GM18520 (cell line): ENCODE measurements at regions not wholly inside any gene's neighbourhood (a gene's known extent, or its start where the extent isn't known, plus 50 kb on each side); places are given as distances from the start of the nearest gene placed in this dataset.

ENCODE experiments used
- ATAC-seq: cut with Tn5 transposase; IDR thresholded peaks from one replicate; pipeline ENCODE4 v1.9.1; 2021; ENCODE audit not compliant: unreplicated experiment

DNA sequence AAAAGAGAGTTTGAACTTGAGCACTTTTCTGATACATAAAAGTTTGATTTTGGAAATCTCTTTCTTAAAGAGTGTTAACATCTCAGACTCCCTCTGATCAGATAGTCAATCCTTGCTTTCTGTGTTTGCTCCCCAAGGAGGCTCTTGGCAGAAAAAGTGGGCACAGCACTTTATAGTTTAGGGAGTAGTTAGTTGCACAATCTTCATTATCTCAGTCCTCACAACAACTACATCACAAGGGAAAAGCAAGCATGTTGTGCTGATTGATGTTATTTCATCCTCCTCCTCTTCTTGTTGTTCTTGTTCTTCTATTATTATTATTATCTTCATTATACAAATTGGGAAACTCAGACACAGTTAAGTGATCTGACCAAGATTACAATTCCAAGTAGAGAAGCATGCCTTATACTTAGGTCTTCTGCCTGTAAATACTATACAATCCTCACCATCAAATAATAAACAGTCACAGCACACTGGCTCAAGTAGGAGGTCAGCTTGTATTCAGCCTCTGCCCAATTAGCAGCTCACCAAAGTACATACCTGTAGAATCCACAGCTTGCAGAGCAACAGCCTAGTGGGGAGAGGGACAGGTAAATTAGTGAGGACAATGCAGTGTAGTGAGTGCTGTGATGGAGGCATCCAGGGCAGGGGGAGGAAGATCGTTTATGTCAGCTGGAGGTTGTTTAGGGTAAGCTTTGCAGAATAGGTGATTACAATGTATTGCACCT lies 304.1 kb upstream of the MME start:
- ATAC-seq: no peak

DNA sequence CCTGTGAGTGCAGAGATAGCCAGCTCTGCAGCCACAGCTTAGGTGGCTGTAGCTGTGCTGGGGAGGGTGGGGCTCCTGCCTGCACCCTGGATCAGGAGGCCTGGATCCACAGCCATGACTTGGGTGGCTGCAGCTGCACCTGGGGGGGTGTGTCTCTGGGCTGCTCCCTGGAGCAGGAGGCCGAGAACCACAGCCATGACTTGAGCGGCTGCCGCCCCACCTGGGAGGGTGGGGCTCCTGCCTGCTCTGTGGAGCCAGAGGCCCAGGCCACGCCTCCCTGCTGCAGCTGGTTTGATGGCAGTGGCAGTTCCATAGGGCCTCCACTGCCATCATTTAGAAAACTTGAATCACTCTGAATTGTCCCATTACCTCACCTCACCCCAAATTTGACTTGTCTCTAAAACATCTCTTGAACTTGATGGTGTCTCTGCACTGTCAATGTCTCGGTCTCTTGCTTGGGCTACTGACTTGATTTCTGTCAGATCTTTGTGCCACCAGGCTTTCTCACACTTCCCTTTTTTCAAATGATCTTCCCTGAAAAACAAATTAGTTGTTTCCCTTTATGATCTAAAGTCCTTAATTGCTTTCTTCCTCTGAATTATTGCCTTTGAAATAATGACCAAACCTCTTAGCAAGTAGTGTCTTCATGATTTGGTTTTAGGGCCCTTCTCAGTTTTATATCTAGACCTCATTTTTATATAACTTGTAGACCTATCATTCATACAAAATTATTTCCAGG lies 313.2 kb upstream of the MME start:
- no peak for ATAC-seq

DNA sequence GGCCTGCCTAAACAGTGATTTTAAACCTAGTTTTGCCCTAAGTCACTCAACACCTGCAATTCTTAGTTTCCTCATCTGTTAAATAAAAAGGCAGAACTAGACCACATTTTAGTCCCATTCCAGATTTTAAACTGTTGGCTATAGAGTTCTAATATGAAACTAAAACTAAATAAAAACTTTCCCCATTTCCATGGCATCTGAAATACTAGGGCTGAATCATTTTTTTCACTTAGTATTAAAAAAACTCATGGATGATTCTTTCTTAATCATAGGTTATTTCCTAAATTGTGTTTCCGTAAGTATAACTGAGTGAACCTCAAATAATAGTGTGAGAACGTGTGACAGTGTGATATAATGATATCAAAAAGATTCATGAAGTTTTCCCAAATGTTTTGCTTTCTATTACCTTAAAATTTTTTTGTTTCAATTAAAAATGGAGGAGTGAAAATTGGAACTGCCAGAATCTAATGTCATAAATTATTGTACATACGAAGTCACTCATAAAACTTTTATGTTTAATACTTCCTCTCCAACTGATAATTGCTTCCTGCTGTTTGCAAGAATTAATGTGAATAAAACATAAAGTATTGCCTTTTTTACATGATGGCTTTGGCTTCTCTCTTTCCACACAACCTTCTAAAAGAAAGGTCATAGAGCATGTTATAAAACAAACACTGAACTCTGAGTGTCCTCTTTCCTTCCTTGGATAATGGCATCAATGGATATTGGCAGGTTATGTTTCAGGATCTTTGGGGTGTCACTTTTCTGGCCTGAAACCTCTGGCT lies 315.1 kb upstream of the MME start:
- no peak for ATAC-seq

DNA sequence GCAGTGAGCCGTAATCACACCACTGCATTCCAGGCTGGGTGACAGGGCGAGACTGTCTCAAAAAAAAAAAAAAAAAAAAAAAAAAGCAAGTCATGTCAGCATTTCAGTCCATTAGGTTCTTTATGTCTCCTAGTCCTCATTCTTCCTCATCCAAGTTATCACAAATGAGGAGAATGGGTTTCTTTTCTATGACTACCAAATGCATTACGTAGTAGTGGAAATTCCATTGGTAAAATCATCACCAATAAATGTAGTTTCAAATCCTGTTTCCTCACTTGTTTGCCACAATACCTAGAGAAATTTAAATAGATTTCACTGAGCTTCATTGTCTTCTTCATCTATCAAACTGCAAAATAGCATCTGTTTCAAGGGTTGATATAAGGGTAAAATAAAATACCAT lies 317.6 kb upstream of the MME start:
- no peak for ATAC-seq

DNA sequence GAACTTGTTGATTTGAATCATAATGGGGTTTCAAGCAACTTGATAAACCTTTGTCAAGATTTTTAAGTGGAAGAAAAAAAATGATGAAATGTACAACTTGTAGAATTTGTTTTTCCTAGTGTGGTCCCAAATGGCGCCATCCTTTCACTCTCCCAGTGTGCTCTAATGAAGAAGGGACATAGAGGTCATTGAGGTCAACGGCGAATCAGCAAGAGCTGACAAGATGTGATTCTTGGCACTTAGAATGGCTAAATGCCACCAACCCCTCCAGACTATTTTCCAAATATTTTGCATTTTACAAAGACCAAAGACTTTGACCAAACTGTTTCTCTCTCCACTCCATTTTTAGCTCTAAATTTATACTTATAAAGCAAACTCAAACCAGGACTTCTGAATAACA lies 320.2 kb upstream of the MME start:
- no peak for ATAC-seq

DNA sequence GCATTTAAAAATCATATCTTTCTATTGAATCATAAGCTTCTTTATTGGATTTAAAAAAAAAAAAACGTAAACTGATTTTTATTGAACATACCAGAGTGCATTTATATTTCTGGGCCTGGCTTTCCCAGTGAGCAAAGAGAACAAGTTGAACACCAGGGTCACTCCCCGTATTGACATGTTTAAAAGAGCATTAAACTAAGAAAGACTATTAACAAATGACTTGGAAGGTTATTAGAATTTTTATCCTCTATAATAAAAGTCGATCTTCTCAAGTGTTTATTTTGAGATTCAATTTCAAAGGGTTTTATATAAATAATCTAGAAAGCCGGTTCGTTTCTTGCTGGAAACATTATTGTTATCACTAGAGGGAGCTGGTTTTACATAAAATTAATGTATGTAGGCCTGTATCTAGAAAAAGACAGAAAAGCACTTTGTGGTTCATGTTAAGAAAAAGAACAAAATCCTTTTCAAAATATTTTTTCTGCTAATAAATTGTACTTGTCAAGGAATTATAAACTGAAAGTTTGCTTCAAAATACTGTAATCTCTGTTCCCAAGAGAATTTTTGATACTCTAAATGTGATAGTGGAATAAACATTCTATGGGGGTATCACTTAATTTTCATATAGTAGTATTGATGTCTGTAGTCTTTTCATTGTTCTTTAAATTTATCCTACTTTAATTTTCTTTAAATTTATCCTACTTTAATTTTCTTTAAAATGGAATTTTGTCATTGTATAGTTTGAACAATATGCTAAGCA lies 321.8 kb upstream of the MME start:
- ATAC-seq: no peak

DNA sequence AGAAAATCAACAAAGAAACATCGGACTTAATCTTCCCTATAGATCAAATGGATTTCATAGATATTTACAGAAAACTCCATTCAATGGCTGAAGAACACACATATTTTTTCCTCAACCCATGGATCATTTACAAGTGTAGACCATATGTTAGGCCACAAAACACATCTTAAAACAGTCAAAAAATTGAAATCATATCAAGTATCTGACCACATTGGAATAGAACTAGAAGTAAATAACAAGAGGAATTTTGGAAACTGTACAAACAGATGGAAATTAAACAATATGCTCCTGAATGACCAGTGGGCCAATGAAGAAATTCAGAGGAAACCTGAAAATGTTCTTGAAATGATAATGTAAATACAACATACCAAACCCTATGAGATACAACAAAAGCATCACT lies 323.1 kb upstream of the GPR149 start:
- ATAC-seq: no peak

DNA sequence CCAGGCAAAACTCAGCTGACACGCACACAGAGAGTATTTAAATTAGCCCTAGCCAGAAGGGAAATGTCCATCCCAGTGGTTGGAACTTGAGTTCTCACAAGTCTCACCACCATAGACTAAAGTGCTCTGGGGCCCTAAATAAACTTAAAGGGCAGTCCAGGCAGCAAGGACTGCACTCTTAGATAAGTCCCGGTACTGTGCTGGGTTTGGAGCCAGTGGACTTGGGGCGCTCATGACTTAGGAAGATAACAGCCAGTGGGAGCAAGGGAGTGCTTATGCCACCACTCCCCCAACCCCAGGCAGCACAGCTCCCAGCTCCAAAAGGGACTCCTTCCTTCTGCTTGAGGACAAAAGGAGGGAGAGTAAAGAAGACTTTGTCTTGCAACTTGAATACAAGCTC lies 319.5 kb upstream of the GPR149 start:
- ATAC-seq: no peak

DNA sequence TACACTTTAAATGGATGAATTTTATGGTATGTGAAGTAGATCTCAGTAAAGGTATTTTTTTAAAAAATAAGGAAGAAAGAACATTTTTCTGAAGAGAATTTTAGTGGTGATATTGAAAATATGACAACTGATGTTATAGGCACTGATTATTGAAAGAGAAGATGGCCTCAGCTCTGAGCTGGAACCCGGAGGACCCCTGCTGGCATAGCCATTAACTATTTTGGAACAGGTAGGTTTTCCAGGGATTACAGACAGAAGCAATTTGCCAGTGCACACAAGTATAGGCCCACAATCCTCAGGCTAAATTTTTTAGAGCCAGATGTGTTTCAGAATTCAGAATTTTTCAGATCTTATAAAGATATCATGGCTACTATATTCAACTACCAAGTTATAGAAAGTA lies 315.9 kb upstream of the GPR149 start:
- ATAC-seq: no peak

DNA sequence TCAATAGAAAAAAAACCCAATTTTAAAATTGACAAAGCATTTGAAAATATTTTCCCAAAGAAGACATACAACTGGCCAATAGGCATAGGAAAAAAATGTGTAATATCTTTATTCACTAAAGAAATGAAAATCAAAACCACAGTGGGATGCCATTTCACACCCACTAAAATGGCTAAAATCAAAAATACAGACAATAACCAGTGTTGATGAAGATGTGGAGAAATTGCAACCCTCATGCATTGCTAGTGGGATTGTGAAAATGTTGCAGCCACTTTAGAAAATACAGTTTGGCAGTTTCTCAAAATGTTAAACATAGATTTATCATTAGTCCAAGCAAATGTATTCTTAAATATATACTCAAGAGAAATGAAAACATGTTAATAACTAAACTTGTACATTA lies 315.1 kb upstream of the GPR149 start:
- no peak for ATAC-seq

DNA sequence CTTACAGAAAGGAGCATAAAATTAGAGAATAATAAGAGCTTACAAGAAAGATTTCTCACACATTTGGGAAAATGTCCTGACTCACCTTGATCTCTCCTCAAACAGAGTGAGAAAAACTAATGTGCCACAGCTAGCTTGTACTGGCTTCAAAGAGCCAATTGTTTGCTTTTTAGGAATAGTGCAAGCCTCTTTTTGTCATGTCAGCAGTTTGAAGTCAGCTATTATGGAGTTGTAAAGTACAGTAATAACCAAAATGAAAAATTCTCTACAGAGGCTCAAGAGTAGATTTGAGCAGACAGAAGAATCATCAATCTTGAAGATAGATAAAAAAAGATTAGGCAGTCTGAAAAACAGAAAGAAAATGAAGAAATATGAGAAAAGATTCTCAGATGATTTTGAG lies 313.4 kb upstream of the GPR149 start:
- no peak for ATAC-seq

DNA sequence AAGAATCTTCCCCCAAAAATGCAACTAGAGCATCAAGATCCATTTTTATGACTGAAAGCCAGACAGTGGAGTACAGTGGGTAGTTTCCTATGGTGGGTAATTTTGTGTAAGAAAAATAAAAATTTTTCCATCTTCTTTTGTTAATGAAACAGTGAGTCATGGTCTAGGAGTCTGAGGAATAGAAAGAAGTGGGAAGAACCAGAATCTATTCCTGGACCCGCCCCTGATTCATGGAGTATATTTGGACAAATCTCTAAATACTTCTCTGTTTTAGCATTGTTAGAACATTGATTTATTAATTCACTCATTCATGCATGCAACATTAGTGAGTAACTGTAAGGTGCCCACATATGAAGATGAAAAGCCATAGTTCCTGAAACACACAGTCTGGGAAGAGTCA lies 304.5 kb upstream of the GPR149 start:
- no peak for ATAC-seq

DNA sequence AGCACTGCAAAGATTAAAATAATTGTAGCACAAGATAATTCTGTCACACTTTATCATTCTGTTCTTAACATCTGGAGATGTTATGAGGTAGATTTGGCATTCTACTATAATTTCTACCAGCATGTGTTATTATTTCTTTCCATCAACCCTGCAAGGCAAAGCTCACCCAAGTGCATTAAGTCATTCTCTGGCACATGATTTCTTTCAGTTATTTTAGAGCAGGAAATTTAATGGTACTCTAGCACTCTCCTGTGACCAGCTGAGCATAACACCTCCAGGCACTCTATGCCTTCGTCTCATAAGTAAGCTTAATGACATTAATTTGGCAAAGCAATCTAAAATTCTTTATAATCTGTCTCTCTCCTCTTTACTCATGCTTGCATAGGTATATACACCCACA lies 300.2 kb upstream of the GPR149 start:
- no peak for ATAC-seq

DNA sequence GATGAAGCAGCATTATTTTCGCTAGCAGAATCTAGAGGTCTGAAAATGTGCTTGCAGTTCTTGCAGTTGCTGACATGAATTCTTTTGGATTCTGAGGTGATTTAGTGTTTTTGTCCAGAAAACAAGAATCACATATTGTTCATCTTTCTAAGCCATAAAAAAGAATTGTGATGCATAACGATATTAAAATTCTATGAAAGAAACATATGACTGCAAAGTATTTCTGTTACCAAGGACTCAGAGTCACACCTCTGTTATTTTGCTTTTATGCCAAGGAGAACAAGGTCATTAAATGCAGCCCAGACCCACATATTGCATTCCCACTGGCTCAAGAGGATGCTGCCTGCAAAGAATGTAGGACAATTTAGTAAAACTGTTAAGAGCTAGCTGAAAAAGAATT lies 299.8 kb upstream of the GPR149 start:
- no peak for ATAC-seq

DNA sequence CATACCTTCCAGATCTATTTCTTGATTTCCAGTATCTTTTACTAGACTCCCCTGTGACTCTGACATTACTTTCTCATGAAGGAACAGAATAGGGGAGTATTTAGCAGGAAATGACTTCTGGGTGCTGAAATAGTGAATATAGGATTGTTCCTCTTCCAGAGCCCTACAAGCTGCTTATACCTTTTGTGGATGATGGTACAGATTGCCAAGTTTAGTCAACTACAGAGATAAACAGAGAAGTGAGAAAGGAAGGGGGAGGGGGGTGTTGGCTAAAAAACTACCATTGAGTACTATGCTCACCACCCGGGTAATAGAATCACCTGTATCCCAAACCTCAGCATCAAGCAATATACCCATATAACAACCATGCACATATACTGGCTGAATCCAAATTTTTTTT lies 298.3 kb upstream of the GPR149 start:
- no peak for ATAC-seq

DNA sequence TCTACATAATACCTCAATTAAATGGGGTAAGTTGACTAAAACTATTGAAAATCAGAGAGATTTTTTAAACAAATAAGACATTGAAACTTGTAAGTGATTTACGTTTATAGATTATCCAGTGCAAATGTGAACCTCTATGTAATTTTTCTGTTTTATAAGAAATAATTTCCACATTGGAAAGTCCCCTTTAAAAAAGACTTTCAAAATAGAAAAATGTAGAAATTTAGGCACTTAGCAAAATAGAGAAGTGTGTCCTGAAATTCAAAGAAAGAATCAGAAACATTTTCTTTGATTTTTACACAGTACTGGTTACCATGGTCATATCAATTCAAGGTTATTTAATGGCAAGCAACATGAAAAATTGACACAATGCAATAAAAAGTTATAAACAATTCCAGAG lies 290.9 kb upstream of the GPR149 start:
- no peak for ATAC-seq

DNA sequence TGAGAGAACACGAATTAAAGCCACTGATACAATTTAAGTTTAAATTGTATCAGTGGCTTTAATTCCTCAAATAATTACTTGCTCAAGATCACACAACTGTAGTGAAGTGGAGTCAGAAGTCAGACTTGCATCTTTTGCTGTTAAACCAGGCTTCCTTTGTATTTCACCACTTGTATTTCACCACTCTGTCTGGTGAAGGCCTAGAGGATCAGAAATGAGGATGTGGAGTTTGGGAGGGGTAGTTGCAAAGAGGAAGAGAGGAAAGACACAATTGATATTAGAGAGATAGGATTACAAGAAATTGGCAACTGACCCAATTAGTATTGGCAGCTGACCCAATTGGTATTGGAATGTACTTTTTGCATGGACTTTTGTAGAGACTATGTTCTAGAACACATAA lies 288.1 kb upstream of the GPR149 start:
- no peak for ATAC-seq

DNA sequence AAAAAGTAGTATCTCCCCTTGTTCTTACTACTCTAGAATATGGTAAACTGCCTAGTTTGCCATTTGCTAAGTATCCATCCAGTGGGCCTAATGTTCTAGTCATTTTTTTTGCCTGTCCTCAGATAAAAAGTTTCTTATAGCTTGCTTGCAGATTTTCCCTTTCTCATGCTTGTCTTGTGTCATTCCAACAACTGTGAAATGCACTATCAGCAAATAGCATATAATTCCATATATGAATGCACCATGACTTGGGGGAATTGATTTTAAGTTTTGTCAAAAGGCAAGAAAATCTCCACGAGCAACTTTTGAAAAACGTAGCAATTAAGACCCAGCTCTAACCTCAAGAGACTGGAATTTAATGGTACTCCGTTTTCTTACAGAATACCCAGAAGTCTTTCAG lies 286.2 kb upstream of the GPR149 start:
- no peak for ATAC-seq

DNA sequence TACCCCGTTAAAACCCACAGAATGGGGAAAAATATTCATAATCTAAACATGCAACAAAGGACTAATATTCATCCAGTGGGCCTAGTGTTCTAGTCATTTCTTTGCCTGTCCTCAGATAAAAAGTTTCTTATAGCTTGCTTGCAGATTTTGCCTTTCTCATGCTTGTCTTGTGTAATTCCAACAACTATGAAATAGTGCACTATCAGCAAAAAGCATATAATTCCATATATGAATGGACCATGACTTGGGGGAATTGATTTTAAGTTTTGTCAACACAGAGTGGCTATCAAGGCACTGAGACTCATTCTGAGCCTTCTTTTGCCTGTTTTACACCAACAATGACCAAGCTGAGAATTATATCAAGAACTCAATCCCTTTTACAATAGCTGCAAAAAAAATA lies 278.6 kb upstream of the GPR149 start:
- no peak for ATAC-seq

DNA sequence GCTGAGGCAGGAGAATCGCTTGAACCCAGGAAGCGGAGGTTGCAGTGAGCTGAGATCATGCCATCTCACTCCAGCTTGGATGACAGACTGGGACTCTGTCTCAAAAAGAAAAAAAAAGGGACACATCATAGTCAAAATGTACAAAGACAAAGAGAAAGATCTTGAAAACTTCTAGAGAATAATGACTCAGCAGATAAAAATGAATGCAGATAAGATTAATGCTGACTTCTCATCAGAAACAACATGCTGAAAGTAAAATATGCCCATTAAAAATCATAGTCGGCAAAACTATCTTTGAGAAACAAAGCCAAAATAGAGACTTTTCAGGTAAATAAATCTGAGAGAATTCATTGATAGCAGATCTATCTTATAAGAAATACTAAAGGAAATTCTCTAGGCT lies 271.1 kb upstream of the GPR149 start:
- no peak for ATAC-seq

DNA sequence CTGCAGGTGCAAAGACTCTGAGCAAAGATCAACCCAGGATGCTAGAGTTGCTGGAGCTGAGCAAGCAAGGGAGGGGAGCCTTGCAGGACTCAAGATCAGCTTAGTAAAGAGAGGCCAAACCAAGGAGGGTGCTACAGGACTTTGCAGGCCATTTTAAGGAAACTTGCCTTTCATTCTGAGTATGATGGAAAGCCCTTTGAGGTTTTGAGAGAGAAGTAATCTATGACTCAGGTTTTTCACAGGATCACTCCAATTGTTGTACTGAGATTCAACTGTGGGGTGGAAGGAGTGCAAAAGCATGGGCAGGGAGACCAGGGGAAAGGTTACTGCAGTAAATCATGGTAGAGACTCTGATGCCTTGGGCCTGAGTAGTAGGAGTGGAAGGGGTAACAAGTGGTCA lies 260.4 kb upstream of the GPR149 start:
- peak; percentile 43 for ATAC-seq
